IMR-90 (cell line): ENCODE measurements at regions not wholly inside any gene's neighbourhood (a gene's known extent, or its start where the extent isn't known, plus 50 kb on each side); places are given as distances from the start of the nearest gene placed in this dataset.

ENCODE experiments used
- ATAC-seq: fragments of 200-7000 bp; cut with Tn5 transposase; 2 replicates; pipeline ENCODE4 v1.9.1; 2020; ENCODE audit warnings: low read depth, mild to moderate bottlenecking, moderate library complexity
- BruUV-seq: library from RNA; stranded (reverse); fragments of 400-500 nt; replicated peaks from 2 replicates; lab custom pipeline; 2021; lab: Mats Ljungman, UMichigan
- CTCF ChIA-PET: fragments of 300-600 bp; formaldehyde crosslinking; extraction: SDS; loops from one replicate; lab custom pipeline; 2021; ENCODE audit warnings: antibody characterized with exemption; lab: Yijun Ruan, JAX
- POLR2A ChIA-PET: fragments of 300-600 bp; sonication (Branson Sonifier 250); formaldehyde crosslinking; loops from one replicate; lab custom pipeline; 2022; ENCODE audit warnings: antibody characterized with exemption; ENCODE audit not compliant: unreplicated experiment; lab: Charles Lee
- DNase-seq: peaks from one replicate; pipeline ENCODE4 v3.0.0; 2013
- H2AFZ ChIP-seq: replicated peaks from 2 replicates; pipeline ENCODE3; 2013; ENCODE audit warnings: low read length, mild to moderate bottlenecking; ENCODE audit not compliant: poor library complexity
- H2AK5ac ChIP-seq: 2 replicates; pipeline ENCODE4 v1.6.1; 2013; ENCODE audit warnings: low read depth, low read length, inconsistent platforms
- H2AK9ac ChIP-seq: replicated peaks from 2 replicates; pipeline ENCODE3; 2013; ENCODE audit warnings: mild to moderate bottlenecking, low read depth, low read length, moderate library complexity; ENCODE audit not compliant: poor library complexity
- H2BK120ac ChIP-seq: 2 replicates; pipeline ENCODE4 v1.6.1; 2013; ENCODE audit warnings: low read depth, low read length, inconsistent platforms
- H2BK15ac ChIP-seq: 3 replicates; pipeline ENCODE4 v1.6.1; 2013; ENCODE audit warnings: low read depth, low read length, inconsistent platforms
- H2BK20ac ChIP-seq: 2 replicates; pipeline ENCODE4 v1.6.1; 2013; ENCODE audit warnings: low read depth, mild to moderate bottlenecking, inconsistent platforms, low read length, moderate library complexity
- H2BK5ac ChIP-seq: 2 replicates; pipeline ENCODE4 v1.6.1; 2013; ENCODE audit warnings: mild to moderate bottlenecking, low read depth, low read length, inconsistent platforms; ENCODE audit not compliant: poor library complexity, severe bottlenecking
- H3K14ac ChIP-seq: replicated peaks from 2 replicates; pipeline ENCODE4 v1.6.1; 2013; ENCODE audit warnings: low read depth, low read length, inconsistent platforms
- H3K18ac ChIP-seq: 2 replicates; pipeline ENCODE4 v1.6.1; 2013; ENCODE audit warnings: low read depth, low read length, control low read depth
- H3K23ac ChIP-seq: 2 replicates; pipeline ENCODE4 v1.6.1; 2013; ENCODE audit warnings: low read depth, low read length, inconsistent platforms
- H3K27ac ChIP-seq: 2 replicates; pipeline ENCODE4 v1.5.1; 2013; ENCODE audit warnings: mild to moderate bottlenecking, control low read depth, low read length; ENCODE audit not compliant: insufficient read depth
- H3K27me3 ChIP-seq: 2 replicates; pipeline ENCODE4 v1.6.1; 2013; ENCODE audit warnings: low read length; ENCODE audit not compliant: control insufficient read depth, insufficient read depth
- H3K36me3 ChIP-seq: 2 replicates; pipeline ENCODE4 v1.6.1; 2013; ENCODE audit warnings: low read length, mixed read lengths; ENCODE audit not compliant: control insufficient read depth, insufficient read depth
- H3K4ac ChIP-seq: 2 replicates; pipeline ENCODE4 v1.6.1; 2013; ENCODE audit warnings: low read depth, low read length, inconsistent platforms
- H3K4me1 ChIP-seq: 2 replicates; pipeline ENCODE4 v1.6.1; 2013; ENCODE audit warnings: low read length, mixed read lengths; ENCODE audit not compliant: control insufficient read depth, insufficient read depth
- H3K4me2 ChIP-seq: 2 replicates; pipeline ENCODE4 v1.6.1; 2013; ENCODE audit warnings: low read depth, mild to moderate bottlenecking, control low read depth, low read length, moderate library complexity
- H3K4me3 ChIP-seq: 2 replicates; pipeline ENCODE4 v1.5.1; 2013; ENCODE audit warnings: low read depth, mild to moderate bottlenecking, control low read depth, low read length, moderate library complexity; ENCODE audit not compliant: insufficient read depth
- H3K56ac ChIP-seq: 2 replicates; pipeline ENCODE4 v1.6.1; 2013; ENCODE audit warnings: low read length, inconsistent platforms; ENCODE audit not compliant: insufficient read depth; ENCODE audit errors: extremely low read depth
- H3K79me1 ChIP-seq, 2 experiments: 2 replicates each; pipeline ENCODE4 v1.6.1; 2013; ENCODE audit warnings: low read length in 2 of 2, inconsistent platforms in 1 of 2, low read depth in 1 of 2
- H3K9ac ChIP-seq: 2 replicates; pipeline ENCODE4 v1.6.1; 2013; ENCODE audit warnings: low read depth, low read length, control low read depth
- H3K9me1 ChIP-seq: 2 replicates; pipeline ENCODE4 v1.6.1; 2013; ENCODE audit warnings: low read length, inconsistent platforms; ENCODE audit not compliant: insufficient read depth
- H3K9me3 ChIP-seq: 2 replicates; pipeline ENCODE4 v1.6.1; 2013; ENCODE audit warnings: low read length; ENCODE audit not compliant: control insufficient read depth, insufficient read depth
- H4K20me1 ChIP-seq: 2 replicates; pipeline ENCODE4 v1.6.1; 2013; ENCODE audit warnings: low read length, inconsistent platforms; ENCODE audit not compliant: insufficient read depth
- H4K5ac ChIP-seq: 2 replicates; pipeline ENCODE4 v1.6.1; 2013; ENCODE audit warnings: mild to moderate bottlenecking, low read depth, low read length, control low read depth
- H4K8ac ChIP-seq, 2 experiments: 2 replicates each; pipeline ENCODE4 v1.6.1; 2013; ENCODE audit warnings: low read depth in 2 of 2, low read length in 2 of 2, control low read depth in 1 of 2, inconsistent platforms in 1 of 2
- H4K91ac ChIP-seq: 2 replicates; pipeline ENCODE4 v1.6.1; 2013; ENCODE audit warnings: low read depth, low read length, inconsistent platforms; ENCODE audit not compliant: insufficient read depth
- CEBPB ChIP-seq: IDR thresholded peaks from 2 replicates; pipeline ENCODE4 v1.6.1; 2012; ENCODE audit warnings: low read depth, low read length, improper control_type of control experiment
- MAFK ChIP-seq: IDR thresholded peaks from 2 replicates; pipeline ENCODE4 v1.6.1; 2012; ENCODE audit warnings: low read depth, low read length, improper control_type of control experiment
- MAZ ChIP-seq: IDR thresholded peaks from 2 replicates; pipeline ENCODE4 v1.6.1; 2012; ENCODE audit warnings: low read depth, mild to moderate bottlenecking, low read length, improper control_type of control experiment, moderate library complexity, borderline replicate concordance
- NFE2L2 ChIP-seq: fragments of 150-350 bp; IDR thresholded peaks from 2 replicates; pipeline ENCODE4 v1.6.1; 2016; ENCODE audit warnings: low read depth, mild to moderate bottlenecking, low read length
- POLR2A ChIP-seq: IDR thresholded peaks from 2 replicates; pipeline ENCODE4 v1.6.1; 2012; ENCODE audit warnings: mild to moderate bottlenecking, low read depth, low read length
- RAD21 ChIP-seq: IDR thresholded peaks from 2 replicates; pipeline ENCODE4 v1.6.1; 2012; ENCODE audit warnings: low read length, improper control_type of control experiment
- RFX5 ChIP-seq: IDR thresholded peaks from 2 replicates; pipeline ENCODE4 v1.8.0; 2012; ENCODE audit warnings: low read depth, mild to moderate bottlenecking, low read length, moderate library complexity
- WGBS, 2 experiments: methylation state at CpG; one replicate each; pipeline versions ENCODE4 v1.1.5 to v1.1.7; 2013; ENCODE audit warnings: missing lambda C conversion rate in 2 of 2; ENCODE audit not compliant: insufficient read length in 1 of 2; ENCODE audit errors: extremely low coverage in 2 of 2; 5-methylcytosine and 5-hydroxymethylcytosine counted together
- dilution Hi-C: fragments of 300-500 bp; cut with HindIII; formaldehyde crosslinking; loops from one replicate; pipeline ENCODE4 v1.14.3; 2018; ENCODE audit warnings: low sequenced_read_pairs; ENCODE audit not compliant: unreplicated experiment
- in situ Hi-C: fragments of 300-500 bp; cut with MboI; formaldehyde crosslinking; loops from 3 replicates; pipeline ENCODE4 v1.14.3; 2019; ENCODE audit warnings: low sequenced_read_pairs, inconsistent platforms, mixed read lengths
- intact Hi-C: fragments of 100-400 bp; cut with micrococcal nuclease; formaldehyde crosslinking; loops from 2 replicates; pipeline ENCODE4 v1.10.0; 2022
- TF ChIP-seq, protein P1 (sequence below): fragments of 150-350 bp; IDR thresholded peaks from 2 replicates; pipeline ENCODE4 v1.6.1; 2016; ENCODE audit warnings: low read depth, mild to moderate bottlenecking, low read length, moderate library complexity, borderline replicate concordance
- TF ChIP-seq, protein P2 (sequence below): fragments of 150-350 bp; IDR thresholded peaks from 2 replicates; pipeline ENCODE4 v1.6.1; 2017; ENCODE audit warnings: mild to moderate bottlenecking, antibody characterized with exemption, low read length, low read depth
- TF ChIP-seq, protein P3 (sequence below): conservative IDR thresholded peaks from 2 replicates; pipeline ENCODE4 v1.5.1; 2012; ENCODE audit warnings: mild to moderate bottlenecking, low read depth, low read length, improper control_type of control experiment

DNA sequence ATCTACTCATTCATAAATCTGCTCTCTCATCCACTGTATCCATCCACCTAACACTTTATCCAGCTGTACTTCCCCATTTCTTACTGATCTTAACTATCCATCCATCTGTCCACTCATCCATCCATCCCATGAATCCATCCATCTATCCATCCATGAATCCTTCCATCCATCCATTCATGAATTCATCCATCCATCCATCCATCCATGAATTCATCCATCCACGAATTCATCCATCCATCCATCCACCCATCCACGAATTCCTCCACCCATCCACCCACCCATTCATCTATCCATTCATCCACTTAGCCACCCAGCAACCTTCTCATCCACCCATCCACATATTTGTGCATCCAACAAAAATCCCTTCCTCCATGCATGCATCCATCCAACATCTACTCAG, 128.6 kb upstream of the MYL2 start:
- ChIA-PET POLR2A (no interaction called here), CTCF (no interaction called here)
- H3K4me2 ChIP-seq: no peak overlapping the region
- no peak overlapping the region for H3K4me3 ChIP-seq
- no peaks in the 10 kb centered on the region for H3K36me3 ChIP-seq
- H2AK9ac ChIP-seq: no peak overlapping the region
- no peak overlapping the region for H4K8ac ChIP-seq
- H3K9me3 ChIP-seq: no peaks in the 10 kb centered on the region
- ATAC-seq (no peak), DNase-seq (no peak)
- H2BK120ac ChIP-seq: no peak overlapping the region
- no peaks in the 10 kb centered on the region for H4K20me1 ChIP-seq
- dilution Hi-C loops: no loop called here
- H3K9me1 ChIP-seq: no peaks in the 10 kb centered on the region
- WGBS, 2 experiments: 0% methylated on average over 2 of the region's 2 CpGs; no CpG with 5 or more reads in 1 of the 2 experiments
- no peak overlapping the region for H2BK15ac ChIP-seq
- H3K27ac ChIP-seq: no peak overlapping the region
- TF ChIP-seq, protein P1, sequence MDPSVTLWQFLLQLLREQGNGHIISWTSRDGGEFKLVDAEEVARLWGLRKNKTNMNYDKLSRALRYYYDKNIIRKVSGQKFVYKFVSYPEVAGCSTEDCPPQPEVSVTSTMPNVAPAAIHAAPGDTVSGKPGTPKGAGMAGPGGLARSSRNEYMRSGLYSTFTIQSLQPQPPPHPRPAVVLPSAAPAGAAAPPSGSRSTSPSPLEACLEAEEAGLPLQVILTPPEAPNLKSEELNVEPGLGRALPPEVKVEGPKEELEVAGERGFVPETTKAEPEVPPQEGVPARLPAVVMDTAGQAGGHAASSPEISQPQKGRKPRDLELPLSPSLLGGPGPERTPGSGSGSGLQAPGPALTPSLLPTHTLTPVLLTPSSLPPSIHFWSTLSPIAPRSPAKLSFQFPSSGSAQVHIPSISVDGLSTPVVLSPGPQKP: no peak
- no peak for TF ChIP-seq RFX5
- TF ChIP-seq, protein P2, sequence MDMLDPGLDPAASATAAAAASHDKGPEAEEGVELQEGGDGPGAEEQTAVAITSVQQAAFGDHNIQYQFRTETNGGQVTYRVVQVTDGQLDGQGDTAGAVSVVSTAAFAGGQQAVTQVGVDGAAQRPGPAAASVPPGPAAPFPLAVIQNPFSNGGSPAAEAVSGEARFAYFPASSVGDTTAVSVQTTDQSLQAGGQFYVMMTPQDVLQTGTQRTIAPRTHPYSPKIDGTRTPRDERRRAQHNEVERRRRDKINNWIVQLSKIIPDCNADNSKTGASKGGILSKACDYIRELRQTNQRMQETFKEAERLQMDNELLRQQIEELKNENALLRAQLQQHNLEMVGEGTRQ: no peak
- TF ChIP-seq MAZ: no peak
- TF ChIP-seq NFE2L2: no peak
- no peak for TF ChIP-seq RAD21
- TF ChIP-seq MAFK: no peak
- TF ChIP-seq, protein P3, sequence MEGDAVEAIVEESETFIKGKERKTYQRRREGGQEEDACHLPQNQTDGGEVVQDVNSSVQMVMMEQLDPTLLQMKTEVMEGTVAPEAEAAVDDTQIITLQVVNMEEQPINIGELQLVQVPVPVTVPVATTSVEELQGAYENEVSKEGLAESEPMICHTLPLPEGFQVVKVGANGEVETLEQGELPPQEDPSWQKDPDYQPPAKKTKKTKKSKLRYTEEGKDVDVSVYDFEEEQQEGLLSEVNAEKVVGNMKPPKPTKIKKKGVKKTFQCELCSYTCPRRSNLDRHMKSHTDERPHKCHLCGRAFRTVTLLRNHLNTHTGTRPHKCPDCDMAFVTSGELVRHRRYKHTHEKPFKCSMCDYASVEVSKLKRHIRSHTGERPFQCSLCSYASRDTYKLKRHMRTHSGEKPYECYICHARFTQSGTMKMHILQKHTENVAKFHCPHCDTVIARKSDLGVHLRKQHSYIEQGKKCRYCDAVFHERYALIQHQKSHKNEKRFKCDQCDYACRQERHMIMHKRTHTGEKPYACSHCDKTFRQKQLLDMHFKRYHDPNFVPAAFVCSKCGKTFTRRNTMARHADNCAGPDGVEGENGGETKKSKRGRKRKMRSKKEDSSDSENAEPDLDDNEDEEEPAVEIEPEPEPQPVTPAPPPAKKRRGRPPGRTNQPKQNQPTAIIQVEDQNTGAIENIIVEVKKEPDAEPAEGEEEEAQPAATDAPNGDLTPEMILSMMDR: no peak
- TF ChIP-seq CEBPB: no peak
- no peak for TF ChIP-seq POLR2A
- H3K23ac ChIP-seq: no peak overlapping the region
- no peaks in the 10 kb centered on the region for H3K79me1 ChIP-seq
- no peak overlapping the region for H2BK5ac ChIP-seq
- H3K9ac ChIP-seq: no peak overlapping the region
- no peak overlapping the region for H4K91ac ChIP-seq
- no TSS peak for BruUV-seq
- H3K4ac ChIP-seq: no peak overlapping the region
- no peaks in the 10 kb centered on the region for H3K27me3 ChIP-seq
- H3K56ac ChIP-seq: no peak overlapping the region
- in situ Hi-C loops: no loop called here
- intact Hi-C loops: no loop called here
- H4K5ac ChIP-seq: no peak overlapping the region
- no peak overlapping the region for H2BK20ac ChIP-seq
- H3K18ac ChIP-seq: no peak overlapping the region
- H3K14ac ChIP-seq: no peak overlapping the region
- no peak overlapping the region for H2AK5ac ChIP-seq
- no peaks in the 10 kb centered on the region for H3K4me1 ChIP-seq
- H2AFZ ChIP-seq: no peak overlapping the region
